ENCODE measurements at regions not wholly inside any gene's neighbourhood (a gene's known extent, or its start where the extent isn't known, plus 50 kb on each side); places are given as distances from the start of the nearest gene placed in this dataset.

GRCh38 chr2:128440666-128441340 is 122.1 kb upstream of the HS6ST1 start:
- no peak for TF ChIP-seq EP300 (IDR thresholded peaks at IDR 0.05)
- TF ChIP-seq CTCF (IDR thresholded peaks at IDR 0.05), result no peak
- no peak for TF ChIP-seq POLR2A (IDR thresholded peaks at IDR 0.05)
